GM12891 (cell line): ENCODE measurements at regions not wholly inside any gene's neighbourhood (a gene's known extent, or its start where the extent isn't known, plus 50 kb on each side); places are given as distances from the start of the nearest gene placed in this dataset.

Experiments used
- PAX5 ChIP-seq: IDR thresholded peaks from 2 replicates; pipeline ENCODE4 v1.6.1; 2011; ENCODE audit warnings: low read length, moderate library complexity, mild to moderate bottlenecking; ENCODE audit not compliant: insufficient read depth, severe bottlenecking
- POLR2A ChIP-seq: IDR thresholded peaks from 2 replicates; pipeline ENCODE4 v1.6.1; 2011; ENCODE audit warnings: low read depth, low read length, control low read depth
- POLR2AphosphoS5 ChIP-seq: IDR thresholded peaks from 2 replicates; pipeline ENCODE4 v1.6.1; 2011; ENCODE audit warnings: low read depth, low read length, control low read depth
- TAF1 ChIP-seq: IDR thresholded peaks from 2 replicates; pipeline ENCODE4 v1.6.1; 2011; ENCODE audit warnings: low read depth, low read length, control low read depth

GRCh38 chr5:92419261-92419660, 1036.1 kb upstream of the ARRDC3 start:
- TF ChIP-seq POLR2AphosphoS5: no peak
- no peak for TF ChIP-seq POLR2A
- TF ChIP-seq TAF1: no peak
- TF ChIP-seq PAX5: no peak
